ENCODE measurements at regions not wholly inside any gene's neighbourhood (a gene's known extent, or its start where the extent isn't known, plus 50 kb on each side); places are given as distances from the start of the nearest gene placed in this dataset.
"Not testable (repeated sequence)": the region's sequence is repeated elsewhere in the genome, so short reads cannot be mapped to it uniquely, and the experiment has no call there.

DNA sequence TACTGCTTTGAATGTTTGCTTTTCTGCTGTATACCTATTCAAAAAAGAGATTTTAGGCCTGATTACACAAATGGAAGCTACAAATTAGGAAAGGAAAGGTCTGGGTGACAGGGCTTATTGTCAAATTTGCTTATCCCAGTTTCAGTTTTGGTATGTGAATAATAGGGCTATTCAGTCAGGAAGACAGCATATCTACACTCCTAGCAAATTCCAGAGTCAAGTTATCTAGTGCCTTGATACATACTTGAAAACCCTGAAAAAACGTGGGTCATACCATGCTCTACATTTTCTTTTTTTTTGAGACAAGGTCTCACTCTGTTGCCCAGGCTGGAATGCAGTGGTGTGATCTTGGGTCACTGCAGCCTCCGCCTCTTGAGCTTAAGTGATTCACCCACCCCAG is 59.2 kb upstream of the CCDC180 start:
- not testable (repeated sequence) for DNase-seq (ENCODE audit: low read depth in 2 of 2)

DNA sequence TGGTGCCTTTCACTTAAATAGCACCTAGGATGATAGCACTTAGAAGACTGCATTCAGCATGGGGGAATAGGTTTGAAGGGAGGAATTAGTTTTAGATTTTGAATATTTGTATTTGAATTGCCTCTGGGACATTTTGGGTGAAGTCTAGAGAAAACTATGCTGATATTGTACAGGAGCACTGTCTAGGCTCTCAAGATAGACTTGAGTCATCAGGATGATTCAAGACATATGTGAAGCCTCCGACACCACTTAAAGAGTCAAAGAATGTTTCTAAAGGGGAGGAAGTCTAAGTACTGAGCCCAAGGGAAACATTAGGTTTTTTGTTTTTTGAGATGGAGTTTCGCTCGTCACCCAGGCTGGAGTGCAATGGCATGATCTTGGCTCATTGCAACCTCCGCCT is 63.9 kb upstream of the CCDC180 start:
- no peak for DNase-seq (ENCODE audit: low read depth in 2 of 2)

DNA sequence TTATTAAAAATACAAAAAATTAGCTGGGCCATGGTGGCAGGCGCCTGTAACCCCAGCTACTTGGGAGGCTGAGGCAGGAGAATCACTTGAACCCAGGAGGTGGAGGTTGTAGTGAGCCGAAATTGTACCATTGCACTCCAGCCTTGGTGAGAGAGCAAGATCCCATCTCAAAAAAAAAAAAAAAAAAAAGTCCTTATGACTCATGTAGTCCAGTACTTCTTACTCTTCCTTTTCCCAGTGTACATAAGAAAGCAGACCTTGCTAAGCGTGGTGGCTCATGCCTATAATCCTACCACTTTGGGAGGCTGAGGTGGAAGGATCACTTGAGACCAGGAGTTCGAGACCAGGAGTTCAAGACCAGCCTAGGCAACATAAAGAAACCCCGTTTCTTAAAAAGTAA is 66.0 kb upstream of the CCDC180 start:
- DNase-seq (ENCODE audit: low read depth in 2 of 2), result not testable (repeated sequence)

DNA sequence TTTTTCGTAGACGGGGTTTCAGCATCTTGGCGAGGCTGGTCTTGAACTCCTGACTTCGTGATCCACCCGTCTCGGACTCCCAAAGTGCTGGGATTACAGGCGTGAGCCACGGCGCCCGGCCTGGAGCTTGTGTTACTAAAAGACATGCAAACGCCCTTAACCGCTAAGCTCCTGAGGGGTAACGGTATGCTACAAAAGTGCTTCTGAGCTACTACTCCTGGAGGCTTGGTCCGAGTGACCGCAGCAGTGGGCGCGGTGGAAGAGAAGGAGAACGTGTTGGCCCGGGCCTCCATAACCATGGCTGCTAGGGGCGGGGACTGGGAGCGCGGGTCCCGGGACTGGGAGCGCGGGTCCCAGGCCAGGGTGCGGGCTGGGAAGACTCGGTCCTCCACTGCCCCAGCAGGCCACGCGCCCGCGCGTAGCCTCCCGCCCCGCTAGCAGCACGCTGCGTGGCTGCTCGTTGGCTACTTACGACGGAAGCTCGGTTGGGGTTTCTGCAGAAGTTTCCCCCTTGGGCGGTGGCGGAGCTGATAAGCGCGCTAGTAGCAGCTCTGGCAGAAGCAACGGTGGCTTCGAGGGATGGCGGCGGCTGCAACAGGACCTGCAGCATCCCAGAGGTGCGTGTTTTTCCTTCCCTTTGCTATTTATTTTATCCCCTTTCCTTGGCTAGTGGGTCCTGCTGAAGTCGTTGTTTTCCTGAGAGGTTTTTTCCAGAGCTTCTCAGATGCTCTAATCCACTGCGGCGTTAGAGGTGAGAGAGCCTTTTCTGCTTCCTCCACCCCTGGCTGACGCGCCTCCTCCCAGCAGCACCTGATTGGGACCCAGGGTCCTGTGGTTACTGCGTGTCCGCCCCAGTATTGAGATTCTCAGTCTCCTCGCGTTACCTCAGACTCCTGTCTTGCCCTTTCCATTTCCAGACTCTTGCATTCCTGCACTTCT is 69.2 kb upstream of the CCDC180 start:
- DNase-seq (ENCODE audit: low read depth in 2 of 2), result peak; percentile 56 to 60

DNA sequence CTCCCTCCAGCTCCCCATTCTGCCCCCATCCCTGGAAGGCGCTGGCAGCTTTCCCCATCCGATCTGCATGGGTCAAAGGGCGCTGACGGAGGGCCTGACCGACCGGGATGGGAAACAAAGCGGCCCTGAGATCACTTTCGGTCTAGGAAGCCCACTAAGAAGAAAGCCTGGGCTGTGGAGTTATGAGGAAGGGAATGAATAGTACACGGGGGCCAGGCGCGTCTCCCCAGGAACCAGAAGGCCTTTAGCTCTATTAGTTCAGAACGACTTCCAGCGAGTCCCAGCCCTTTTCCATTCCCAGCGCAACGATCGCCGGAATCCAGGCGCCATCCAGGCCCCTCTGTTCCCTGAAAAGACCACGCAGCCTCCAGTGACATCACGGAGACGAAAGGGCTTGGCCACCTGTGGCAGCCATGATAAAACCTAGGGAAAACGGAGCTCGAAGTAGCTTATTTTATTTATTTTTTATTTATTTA is 70.1 kb upstream of the CCDC180 start:
- no peak for DNase-seq (ENCODE audit: low read depth in 2 of 2)

- not testable (repeated sequence) for DNase-seq (ENCODE audit: low read depth in 2 of 2)
Observed at GRCh38 chr9:97233009-97233400, 74.5 kb upstream of the CCDC180 start.

DNA sequence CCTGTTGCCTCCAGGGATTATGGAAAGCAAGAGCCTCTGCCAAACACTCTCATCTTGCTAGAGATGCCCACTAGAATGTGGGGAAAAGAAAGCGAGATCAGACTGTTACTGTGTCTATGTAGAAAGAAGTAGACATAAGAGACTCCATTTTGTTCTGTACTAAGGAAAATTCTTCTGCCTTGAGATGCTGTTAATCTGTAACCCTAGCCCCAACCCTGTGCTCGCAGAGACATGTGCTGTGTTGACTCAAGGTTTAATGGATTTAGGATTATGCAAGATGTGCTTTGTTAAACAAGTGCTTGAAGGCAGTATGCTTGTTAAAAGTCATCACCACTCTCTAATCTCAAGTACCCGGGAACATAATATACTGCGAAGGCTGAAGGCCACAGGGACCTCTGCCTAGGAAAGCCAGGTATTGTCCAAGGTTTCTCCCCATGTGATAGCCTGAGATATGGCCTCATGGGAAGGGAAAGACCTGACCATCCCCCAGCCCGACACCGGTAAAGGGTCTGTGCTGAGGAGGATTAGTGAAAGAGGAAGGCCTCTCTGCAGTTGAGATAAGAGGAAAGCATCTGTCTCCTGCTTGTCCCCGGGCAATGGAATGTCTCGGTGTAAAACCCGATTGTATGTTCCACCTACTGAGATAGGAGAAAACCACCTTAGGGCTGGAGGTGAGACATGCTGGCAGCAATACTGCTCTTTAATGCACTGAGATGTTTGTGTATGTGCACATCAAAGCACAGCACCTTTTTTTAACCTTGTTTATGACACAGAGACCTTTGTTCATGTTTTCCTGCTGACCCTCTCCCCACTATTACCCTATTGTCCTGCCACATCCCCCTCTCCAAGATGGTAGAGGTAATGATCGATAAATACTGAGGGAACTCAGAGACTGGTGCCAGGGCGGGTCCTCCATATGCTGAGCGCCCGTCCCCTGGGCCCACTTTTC is 75.1 kb upstream of the CCDC180 start:
- DNase-seq (ENCODE audit: low read depth in 2 of 2), result not testable (repeated sequence)

- not testable (repeated sequence) for DNase-seq (ENCODE audit: low read depth in 2 of 2)
Observed at GRCh38 chr9:97222393-97222792, 85.1 kb upstream of the CCDC180 start.

DNA sequence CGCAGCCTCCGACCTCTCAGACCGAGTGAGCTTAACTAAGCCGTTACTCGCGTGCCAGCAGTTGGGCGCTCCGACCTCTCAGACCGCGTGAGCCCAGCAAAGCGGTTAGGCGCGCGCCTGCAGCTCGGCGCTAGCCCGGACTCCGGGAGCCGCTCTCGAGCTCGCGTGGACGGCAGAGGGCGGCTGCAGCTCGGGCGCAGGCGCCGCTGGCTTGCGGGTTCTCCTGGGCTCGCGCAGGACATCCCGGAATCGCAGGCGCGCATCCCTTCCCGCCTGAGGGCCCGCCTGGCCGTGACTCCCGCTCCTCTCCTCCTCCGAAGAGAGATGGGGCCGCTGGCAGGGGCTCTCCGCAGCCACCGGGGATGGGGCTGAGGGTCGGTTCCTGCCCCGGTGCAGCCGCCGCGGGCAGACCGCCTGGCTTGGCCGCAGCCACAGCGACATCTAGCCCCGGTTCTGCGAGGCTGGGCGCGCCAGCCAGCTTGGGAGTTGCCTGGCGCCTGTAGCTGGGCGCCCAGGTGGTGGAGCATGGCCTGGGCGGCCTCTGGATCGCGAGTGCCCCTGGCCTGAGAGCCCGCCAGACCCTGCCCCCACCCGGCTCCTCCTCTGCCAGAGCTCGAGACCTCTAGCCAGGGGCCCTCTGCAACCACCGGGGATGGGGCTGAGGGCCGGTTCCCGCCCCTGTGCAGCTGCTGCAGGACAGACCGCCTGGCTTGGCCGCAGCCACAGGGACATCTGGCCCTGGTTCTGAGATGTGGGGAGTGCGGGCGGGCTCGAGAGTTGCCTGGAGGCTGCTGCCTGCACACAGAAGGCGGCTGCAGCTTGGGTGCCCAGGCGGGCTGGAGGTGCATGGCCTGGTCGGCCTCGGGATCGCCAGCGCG is 85.7 kb upstream of the CCDC180 start:
- peak in 1 of 2 donors; percentile 25 for DNase-seq (ENCODE audit: low read depth in 2 of 2)

- no peak for DNase-seq (ENCODE audit: low read depth in 2 of 2)
Observed at GRCh38 chr9:97220894-97221477, 86.5 kb upstream of the CCDC180 start.

DNA sequence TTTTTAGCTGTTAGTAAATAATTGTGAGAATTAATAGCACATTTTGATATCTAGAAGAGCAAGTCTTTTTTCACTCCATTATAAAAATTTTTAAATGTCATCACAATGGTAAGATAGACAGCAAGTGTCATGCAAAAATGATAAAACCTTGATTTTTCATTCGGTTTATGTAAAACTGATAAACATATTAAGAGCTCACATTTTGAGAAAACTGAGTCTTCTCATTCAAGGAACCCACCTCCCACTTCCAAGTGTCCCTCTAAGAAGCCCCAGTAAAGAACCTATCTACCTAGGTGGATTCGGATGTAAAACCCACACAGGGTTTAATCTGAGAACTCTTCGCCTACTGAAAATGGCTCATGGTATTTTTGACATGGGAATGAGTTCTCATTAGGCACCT is 87.1 kb upstream of the CCDC180 start:
- not testable (repeated sequence) for DNase-seq (ENCODE audit: low read depth in 2 of 2)

- not testable (repeated sequence) for DNase-seq (ENCODE audit: low read depth in 2 of 2)
Observed at GRCh38 chr9:97219443-97220140, 87.9 kb upstream of the CCDC180 start.

DNA sequence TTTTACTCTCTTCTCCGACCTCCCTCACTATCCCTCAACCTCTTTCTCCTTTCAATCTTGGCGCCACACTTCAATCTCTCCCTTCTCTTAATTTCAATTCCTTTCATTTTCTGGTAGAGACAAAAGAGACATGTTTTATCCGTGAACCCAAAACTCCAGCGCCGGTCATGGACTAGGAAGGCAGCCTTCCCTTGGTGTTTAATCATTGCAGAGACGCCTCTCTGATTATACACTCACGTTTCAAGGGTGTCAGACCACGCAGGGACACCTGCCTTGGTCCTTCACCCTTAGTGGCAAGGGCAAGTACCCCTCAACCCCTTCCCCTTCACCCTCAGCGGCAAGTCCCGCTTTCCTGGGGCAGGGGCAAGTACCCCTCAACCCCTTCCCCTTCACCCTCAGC is 92.3 kb upstream of the CCDC180 start:
- not testable (repeated sequence) for DNase-seq (ENCODE audit: low read depth in 2 of 2)

GRCh38 chr9:97214556-97214955 is 92.9 kb upstream of the CCDC180 start:
- DNase-seq (ENCODE audit: low read depth in 2 of 2), result not testable (repeated sequence)

DNA sequence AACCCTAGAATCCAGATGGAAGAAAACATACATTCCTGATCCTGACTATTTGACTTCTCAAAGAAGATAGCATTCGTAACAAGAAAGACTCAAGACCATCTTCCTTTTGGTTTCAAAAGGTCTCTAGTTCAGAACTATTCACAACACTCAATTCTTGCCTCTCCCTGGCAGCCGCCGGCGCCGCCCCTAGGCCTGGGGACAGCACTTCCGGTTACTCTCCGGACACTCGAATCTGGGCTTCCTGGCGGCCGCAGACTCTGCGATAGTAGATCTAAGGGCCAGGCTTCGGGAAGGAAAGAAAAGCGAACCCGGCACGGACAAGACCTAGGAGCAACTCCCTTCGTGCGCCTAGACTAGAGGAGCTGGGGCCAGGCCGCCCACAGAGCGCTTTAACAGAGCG is 107.8 kb upstream of the CCDC180 start:
- DNase-seq (ENCODE audit: low read depth in 2 of 2), result not testable (repeated sequence)

DNA sequence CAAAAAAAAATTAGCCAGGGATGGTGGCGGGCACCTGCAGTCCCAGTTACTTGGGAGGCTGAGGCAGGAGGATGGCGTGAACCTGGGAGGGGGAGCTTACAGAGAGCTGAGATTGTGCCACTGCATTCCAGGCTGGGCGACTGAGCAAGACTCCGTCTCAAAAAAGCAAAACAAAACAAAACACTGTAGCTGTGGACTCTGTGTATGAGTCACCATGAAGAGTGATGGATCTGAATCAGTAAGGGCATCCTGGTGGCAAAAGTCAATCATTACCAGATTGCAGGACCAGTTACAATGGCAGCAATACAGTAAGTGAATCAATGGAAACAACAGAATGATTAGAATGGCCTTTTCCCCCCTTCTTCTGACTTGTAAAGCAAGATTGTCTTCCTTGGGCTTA is 113.7 kb upstream of the CCDC180 start:
- DNase-seq (ENCODE audit: low read depth in 2 of 2), result not testable (repeated sequence)

DNA sequence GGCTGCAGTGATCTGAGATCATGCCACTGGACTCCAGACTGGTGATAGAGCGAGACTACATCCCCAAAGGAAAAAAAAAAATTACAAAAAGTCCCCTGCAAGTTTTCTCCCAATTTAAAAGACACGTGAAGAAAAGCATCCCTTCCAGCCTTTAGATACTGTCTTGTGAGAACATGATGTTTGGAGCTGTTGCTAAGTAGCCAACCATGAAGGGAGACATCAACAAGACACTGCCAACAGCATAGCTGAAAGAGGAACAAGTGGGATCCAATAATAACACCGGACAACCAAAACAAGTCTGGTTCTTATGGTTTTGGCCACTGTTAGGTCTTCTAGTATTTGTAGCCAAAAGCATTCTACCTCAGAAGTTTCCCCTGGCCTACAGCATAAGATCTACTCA is 118.9 kb upstream of the CCDC180 start:
- no peak for DNase-seq (ENCODE audit: low read depth in 2 of 2)

GRCh38 chr9:97187706-97188105 is 119.8 kb upstream of the CCDC180 start:
- not testable (repeated sequence) for DNase-seq (ENCODE audit: low read depth in 2 of 2)

DNA sequence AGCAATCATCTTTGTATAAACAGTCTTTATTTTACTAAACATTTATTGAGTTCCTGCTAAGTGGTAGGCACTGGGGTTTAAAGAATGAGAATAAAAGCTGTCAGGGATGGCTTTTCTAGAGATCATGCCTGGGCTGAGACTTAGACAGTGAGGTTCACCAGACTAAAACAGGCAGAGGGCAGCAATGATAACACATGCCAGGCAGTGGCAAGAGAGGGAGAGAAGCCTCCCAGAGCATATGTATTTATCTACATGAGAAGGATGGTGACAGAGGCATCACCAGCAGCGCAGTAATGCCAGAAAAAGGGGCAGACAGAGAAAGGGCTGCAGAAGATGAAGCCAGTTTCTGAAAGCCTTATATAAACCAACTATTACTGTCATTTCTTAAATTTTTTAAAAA is 121.0 kb upstream of the CCDC180 start:
- DNase-seq (ENCODE audit: low read depth in 2 of 2), result no peak

DNA sequence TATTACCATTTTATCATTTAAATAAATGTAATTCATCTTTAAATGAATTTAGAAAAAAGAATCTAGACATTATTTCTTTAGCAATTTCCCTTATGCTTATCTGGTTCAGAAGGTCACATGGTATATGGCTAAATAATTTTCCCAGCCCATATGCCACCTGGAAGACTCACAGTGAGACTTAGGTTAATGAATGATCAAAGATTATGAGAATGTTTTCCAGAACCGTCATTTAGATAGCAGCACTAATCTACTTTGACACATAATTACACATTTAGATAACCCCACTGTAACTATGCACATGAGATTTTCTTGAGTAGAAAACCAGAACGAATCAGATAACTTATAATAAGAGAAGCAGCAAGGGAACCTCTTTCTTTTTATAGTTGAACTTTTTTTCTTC is 124.9 kb upstream of the CCDC180 start:
- DNase-seq (ENCODE audit: low read depth in 2 of 2), result not testable (repeated sequence)

Measured in activated CD4-positive, alpha-beta T cell treated with anti-CD3 and anti-CD28 coated beads for 24 hours (primary cell).